ENCODE measurements at regions not wholly inside any gene's neighbourhood (a gene's known extent, or its start where the extent isn't known, plus 50 kb on each side); places are given as distances from the start of the nearest gene placed in this dataset.

GRCh38 chr5:125888358-125888757, 534.9 kb upstream of the GRAMD2B start:
- H3K27me3 ChIP-seq (ENCODE audit: control insufficient read depth, insufficient read depth, low read length): no peaks in the 10 kb centered on the region
- no peaks in the 10 kb centered on the region for H3K4me1 ChIP-seq (ENCODE audit: control insufficient read depth, insufficient read depth, low read length)
- H3K9me3 ChIP-seq (ENCODE audit: control insufficient read depth, insufficient read depth, low read depth, low read length): no peaks in the 10 kb centered on the region
- H3K36me3 ChIP-seq (ENCODE audit: control insufficient read depth, insufficient read depth, low read length): no peaks in the 10 kb centered on the region
- DNase-seq (ENCODE audit: low read depth, low spot score): no peak
- H3K4me3 ChIP-seq (ENCODE audit: low read depth in 2 of 2, low read length in 2 of 2): no peak overlapping the region
- no peak overlapping the region for H3K27ac ChIP-seq (ENCODE audit: low read length)
- in situ Hi-C loops (cut with HindIII; ENCODE audit: low pct_unique_long_range_greater_than_20kb, low sequenced_read_pairs) (no loop called here), intact Hi-C loops (cut with micrococcal nuclease; ENCODE audit: unreplicated experiment) (no loop called here)
- TF ChIP-seq POLR2AphosphoS5 (IDR thresholded peaks at IDR 0.05; ENCODE audit: low read depth, low read length): no peak
- no peak for TF ChIP-seq TCF7L2 (IDR thresholded peaks at IDR 0.05; ENCODE audit: low read depth, low read length)
- TF ChIP-seq REST (IDR thresholded peaks at IDR 0.05; ENCODE audit: insufficient read depth in 1 of 2, low read depth in 2 of 2, low read length in 1 of 2): no peak
- no peak for TF ChIP-seq SIN3A (IDR thresholded peaks at IDR 0.05; ENCODE audit: borderline replicate concordance, insufficient read depth, low read depth, low read length)
- no peak for TF ChIP-seq CTCF (IDR thresholded peaks at IDR 0.05)
- BruUV-seq (replicated peaks): no TSS peak
- POLR2A ChIA-PET: no interaction called here
- no peak for ATAC-seq
- CTCF ChIA-PET: no interaction called here

GRCh38 chr5:125890511-125890931, 532.7 kb upstream of the GRAMD2B start:
- no peak for ATAC-seq
- TF ChIP-seq CTCF (IDR thresholded peaks at IDR 0.05) (no peak), POLR2AphosphoS5 (IDR thresholded peaks at IDR 0.05; ENCODE audit: low read depth, low read length) (no peak), SIN3A (IDR thresholded peaks at IDR 0.05; ENCODE audit: borderline replicate concordance, insufficient read depth, low read depth, low read length) (no peak), TCF7L2 (IDR thresholded peaks at IDR 0.05; ENCODE audit: low read depth, low read length) (no peak), REST (IDR thresholded peaks at IDR 0.05; ENCODE audit: insufficient read depth in 1 of 2, low read depth in 2 of 2, low read length in 1 of 2) (no peak)
- CTCF ChIA-PET: no interaction called here
- in situ Hi-C loops (cut with HindIII; ENCODE audit: low pct_unique_long_range_greater_than_20kb, low sequenced_read_pairs) (no loop called here), intact Hi-C loops (cut with micrococcal nuclease; ENCODE audit: unreplicated experiment) (no loop called here)
- Histone ChIP-seq H3K27me3 (ENCODE audit: control insufficient read depth, insufficient read depth, low read length) (no peaks in the 10 kb centered on the region), H3K27ac (ENCODE audit: low read length) (no peak overlapping the region), H3K36me3 (ENCODE audit: control insufficient read depth, insufficient read depth, low read length) (no peaks in the 10 kb centered on the region), H3K4me3 (ENCODE audit: low read depth in 2 of 2, low read length in 2 of 2) (no peak overlapping the region), H3K4me1 (ENCODE audit: control insufficient read depth, insufficient read depth, low read length) (no peaks in the 10 kb centered on the region), H3K9me3 (ENCODE audit: control insufficient read depth, insufficient read depth, low read depth, low read length) (no peaks in the 10 kb centered on the region)
- DNase-seq (ENCODE audit: low read depth, low spot score): no peak
- no TSS peak for BruUV-seq (replicated peaks)
- POLR2A ChIA-PET: no interaction called here
